Esophagus muscularis mucosa (tissue), 3 donors: ENCODE measurements at regions not wholly inside any gene's neighbourhood (a gene's known extent, or its start where the extent isn't known, plus 50 kb on each side); places are given as distances from the start of the nearest gene placed in this dataset.

Experiments
- CTCF ChIP-seq, 3 experiments: fragments of 200-600 bp in 2 of 3; fragments of 450-650 bp in 1 of 3; sonication (generic) in 2 of 3; IDR thresholded peaks; one replicate each; pipeline ENCODE4 v1.5.1; 2017 to 2019; ENCODE audit warnings: antibody characterized with exemption in 3 of 3, mild to moderate bottlenecking in 2 of 3, moderate library complexity in 1 of 3
- POLR2AphosphoS5 ChIP-seq, 2 donors: sonication (generic); formaldehyde crosslinking; IDR thresholded peaks; one replicate each; pipeline ENCODE4 v1.6.1; 2017; ENCODE audit warnings: antibody characterized with exemption in 2 of 2

DNA sequence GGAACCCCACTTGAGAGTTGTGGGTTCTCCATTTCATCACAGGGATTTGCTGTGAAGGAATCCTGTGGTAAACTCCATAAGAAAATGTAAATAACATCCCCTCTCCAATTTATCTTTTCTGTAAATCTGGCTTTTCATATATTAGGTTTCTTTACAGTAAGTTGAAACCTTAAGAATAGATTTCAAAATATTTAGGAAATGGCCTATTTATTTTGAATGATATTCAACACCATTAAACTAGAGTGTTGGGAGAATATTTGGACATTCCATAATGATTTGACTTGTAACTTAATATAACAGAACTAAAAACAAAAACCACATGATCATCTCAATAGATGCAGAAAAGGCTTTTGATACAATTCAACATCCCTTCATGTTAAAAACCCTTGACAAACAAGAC is 197.3 kb upstream of the PGRMC2 start:
- TF ChIP-seq CTCF (IDR thresholded peaks at IDR 0.05) (no peak), POLR2AphosphoS5 (IDR thresholded peaks at IDR 0.05) (no peak)
